Neural cell (in vitro differentiated cells): ENCODE measurements at regions not wholly inside any gene's neighbourhood (a gene's known extent, or its start where the extent isn't known, plus 50 kb on each side); places are given as distances from the start of the nearest gene placed in this dataset.

Experiments
- H2AFZ ChIP-seq: fragments of 200-600, 300-800 bp; sonication (generic), shearing (Covaris generic); 2 replicates; pipeline ENCODE4 v1.6.0; 2014; ENCODE audit warnings: low read depth, mild to moderate bottlenecking, antibody characterized with exemption, low read length, moderate library complexity
- H3F3A ChIP-seq: fragments of 200-600 bp; shearing (Covaris generic); 2 replicates; pipeline ENCODE4 v1.6.1; 2016; ENCODE audit warnings: mild to moderate bottlenecking, moderate library complexity, mixed read lengths, antibody characterized with exemption, low read length; ENCODE audit not compliant: insufficient read depth, poor library complexity, severe bottlenecking
- H3K27ac ChIP-seq: fragments of 200-600, 300-800 bp; sonication (generic), shearing (Covaris generic); 2 replicates; pipeline ENCODE4 v1.5.1; 2014; ENCODE audit warnings: mild to moderate bottlenecking, low read length, moderate library complexity
- H3K27me3 ChIP-seq: fragments of 300-800, 200-600 bp; sonication (generic), shearing (Covaris generic); 2 replicates; pipeline ENCODE4 v1.6.0; 2014; ENCODE audit warnings: mild to moderate bottlenecking, low read depth, low read length, moderate library complexity; ENCODE audit not compliant: insufficient read depth
- H3K36me3 ChIP-seq: fragments of 300-800, 200-600 bp; sonication (generic), shearing (Covaris generic); 2 replicates; pipeline ENCODE4 v1.5.1; 2014; ENCODE audit warnings: mild to moderate bottlenecking, antibody characterized with exemption, low read length, moderate library complexity; ENCODE audit not compliant: insufficient read depth
- H3K4me2 ChIP-seq: fragments of 300-800, 200-600 bp; sonication (generic), shearing (Covaris generic); 2 replicates; pipeline ENCODE4 v1.6.0; 2014; ENCODE audit warnings: mild to moderate bottlenecking, low read length
- H3K4me3 ChIP-seq: fragments of 300-800, 200-600 bp; sonication (generic), shearing (Covaris generic); 2 replicates; pipeline ENCODE4 v1.5.1; 2014; ENCODE audit warnings: mild to moderate bottlenecking, low read length, moderate library complexity
- H3K79me2 ChIP-seq: fragments of 200-600 bp; shearing (Covaris generic); replicated peaks from 2 replicates; pipeline ENCODE4 v1.6.0; 2014; ENCODE audit warnings: mild to moderate bottlenecking, low read length, moderate library complexity; ENCODE audit not compliant: insufficient read depth
- H3K9ac ChIP-seq: fragments of 300-800, 200-600 bp; sonication (generic), shearing (Covaris generic); 2 replicates; pipeline ENCODE4 v1.6.1; 2016; ENCODE audit warnings: mild to moderate bottlenecking, low read length, mixed read lengths
- H3K9me2 ChIP-seq: fragments of 200-600 bp; shearing (Covaris generic); 2 replicates; pipeline ENCODE4 v1.6.1; 2016; ENCODE audit warnings: mild to moderate bottlenecking, low read length, mixed read lengths; ENCODE audit not compliant: insufficient read depth
- H3K9me3 ChIP-seq: fragments of 200-600, 300-800 bp; sonication (generic), shearing (Covaris generic); 2 replicates; pipeline ENCODE4 v1.6.1; 2016; ENCODE audit warnings: mild to moderate bottlenecking, mixed run types, low read length, moderate library complexity, mixed read lengths
- H4K20me1 ChIP-seq: fragments of 200-600 bp; shearing (Covaris generic); 2 replicates; pipeline ENCODE4 v1.6.1; 2016; ENCODE audit warnings: mild to moderate bottlenecking, mixed run types; ENCODE audit not compliant: insufficient read depth
- CTCF ChIP-seq: fragments of 450-650 bp; IDR thresholded peaks from 2 replicates; pipeline ENCODE4 v1.5.1; 2014; ENCODE audit warnings: antibody characterized with exemption, mild to moderate bottlenecking, moderate library complexity; ENCODE audit not compliant: poor library complexity, severe bottlenecking
- EP300 ChIP-seq: fragments of 450-650 bp; conservative IDR thresholded peaks from 2 replicates; pipeline ENCODE4 v1.6.1; 2014; ENCODE audit warnings: antibody characterized with exemption, mild to moderate bottlenecking, moderate library complexity; ENCODE audit not compliant: poor library complexity, severe bottlenecking
- EZH2 ChIP-seq: fragments of 200-600, 300-800 bp; shearing (Covaris generic), sonication (generic); IDR thresholded peaks from 2 replicates; pipeline ENCODE4 v1.6.1; 2014; ENCODE audit warnings: antibody characterized with exemption, low read length, borderline replicate concordance, mild to moderate bottlenecking; ENCODE audit not compliant: insufficient read depth, poor library complexity, severe bottlenecking
- MXI1 ChIP-seq: fragments of 450-650 bp; conservative IDR thresholded peaks from 2 replicates; pipeline ENCODE4 v1.6.1; 2014; ENCODE audit warnings: antibody characterized with exemption, mild to moderate bottlenecking; ENCODE audit not compliant: poor library complexity, severe bottlenecking
- POLR2AphosphoS5 ChIP-seq: IDR thresholded peaks from 2 replicates; pipeline ENCODE4 v1.6.1; 2012
- RAD21 ChIP-seq: fragments of 450-650 bp; conservative IDR thresholded peaks from 2 replicates; pipeline ENCODE4 v1.6.1; 2014; ENCODE audit warnings: antibody characterized with exemption, mild to moderate bottlenecking, moderate library complexity
- REST ChIP-seq: IDR thresholded peaks from 2 replicates; pipeline ENCODE4 v1.6.1; 2012; ENCODE audit warnings: borderline replicate concordance
- SMC3 ChIP-seq: fragments of 450-650 bp; conservative IDR thresholded peaks from 2 replicates; pipeline ENCODE4 v1.6.1; 2014; ENCODE audit warnings: antibody characterized with exemption, mild to moderate bottlenecking, moderate library complexity; ENCODE audit not compliant: poor library complexity
- TAF1 ChIP-seq: IDR thresholded peaks from 2 replicates; pipeline ENCODE4 v1.6.1; 2012; ENCODE audit warnings: low read depth

GRCh38 chr1:56019472-56019871 is 559.9 kb downstream of the PLPP3 start:
- H3F3A ChIP-seq, result no peaks in the 10 kb centered on the region
- H4K20me1 ChIP-seq, result no peaks in the 10 kb centered on the region
- H3K4me2 ChIP-seq, result no peak overlapping the region
- no peaks in the 10 kb centered on the region for H3K79me2 ChIP-seq
- H3K9ac ChIP-seq, result no peak overlapping the region
- no peak overlapping the region for H2AFZ ChIP-seq
- peaks cover 4% of the 10 kb centered on the region for H3K9me3 ChIP-seq
- no peaks in the 10 kb centered on the region for H3K9me2 ChIP-seq
- H3K4me3 ChIP-seq, result no peak overlapping the region
- no peak overlapping the region for H3K27ac ChIP-seq
- TF ChIP-seq RAD21 (no peak), MXI1 (no peak), REST (no peak), TAF1 (no peak), SMC3 (no peak), EP300 (no peak), POLR2AphosphoS5 (no peak), CTCF (no peak), EZH2 (no peak)
- H3K27me3 ChIP-seq, result no peaks in the 10 kb centered on the region
- no peaks in the 10 kb centered on the region for H3K36me3 ChIP-seq

GRCh38 chr1:56017336-56017735 is 562.0 kb downstream of the PLPP3 start:
- no peak overlapping the region for H3K4me3 ChIP-seq

More at GRCh38 chr1:56017336-56017735, 562.0 kb downstream of the PLPP3 start:
- no peaks in the 10 kb centered on the region for H3K27me3 ChIP-seq
- no peak overlapping the region for H3K4me2 ChIP-seq
- no peaks in the 10 kb centered on the region for H3K9me2 ChIP-seq
- no peak for TF ChIP-seq MXI1
- TF ChIP-seq EZH2, result no peak
- TF ChIP-seq RAD21, result no peak
- no peak for TF ChIP-seq SMC3
- TF ChIP-seq TAF1, result no peak
- no peak for TF ChIP-seq EP300
- no peak for TF ChIP-seq CTCF
- TF ChIP-seq POLR2AphosphoS5, result no peak
- no peak for TF ChIP-seq REST
- H3F3A ChIP-seq, result no peaks in the 10 kb centered on the region
- H3K79me2 ChIP-seq, result no peaks in the 10 kb centered on the region
- H4K20me1 ChIP-seq, result no peaks in the 10 kb centered on the region
- H3K9me3 ChIP-seq, result peaks cover 4% of the 10 kb centered on the region
- no peak overlapping the region for H3K27ac ChIP-seq
- H2AFZ ChIP-seq, result no peak overlapping the region
- H3K36me3 ChIP-seq, result no peaks in the 10 kb centered on the region
- no peak overlapping the region for H3K9ac ChIP-seq
